ENCODE measurements at regions not wholly inside any gene's neighbourhood (a gene's known extent, or its start where the extent isn't known, plus 50 kb on each side); places are given as distances from the start of the nearest gene placed in this dataset.

DNA sequence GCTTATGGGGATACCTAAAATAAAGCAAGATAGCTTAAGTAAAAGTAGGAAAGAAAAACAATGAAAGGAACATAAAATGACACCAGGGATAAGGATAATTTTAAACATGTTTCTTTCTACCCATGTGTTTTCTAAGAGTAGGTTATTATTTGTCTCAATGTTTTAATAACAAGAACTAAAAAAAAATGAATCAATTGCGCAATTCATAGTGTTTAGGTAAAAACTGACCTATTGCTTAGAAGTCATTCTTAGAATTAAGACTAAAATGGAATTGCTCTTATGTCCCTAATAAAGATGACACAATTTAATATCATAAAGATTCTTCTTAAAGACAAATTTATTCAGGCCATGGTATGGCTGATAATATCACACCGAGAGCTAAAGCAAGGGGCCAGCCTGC lies 58.0 kb upstream of the COL24A1 start:
- Histone ChIP-seq H3K4me3 (ENCODE audit: low read depth, low read length) (no peak overlapping the region), H3K27ac (no peak overlapping the region), H3K9me3 (ENCODE audit: severe bottlenecking) (no peaks in the 10 kb centered on the region), H3K36me3 (no peaks in the 10 kb centered on the region), H3K27me3 (ENCODE audit: insufficient read depth, low read depth, severe bottlenecking) (no peaks in the 10 kb centered on the region)
- TF ChIP-seq CTCF (IDR thresholded peaks at IDR 0.05; ENCODE audit: low read depth, low read length): no peak
- DNase-seq: no peak

- no peak for TF ChIP-seq CTCF (IDR thresholded peaks at IDR 0.05; ENCODE audit: low read depth, low read length)
- Histone ChIP-seq H3K9me3 (ENCODE audit: severe bottlenecking) (no peaks in the 10 kb centered on the region), H3K4me3 (ENCODE audit: low read depth, low read length) (no peak overlapping the region), H3K27me3 (ENCODE audit: insufficient read depth, low read depth, severe bottlenecking) (no peaks in the 10 kb centered on the region), H3K27ac (no peak overlapping the region), H3K36me3 (no peaks in the 10 kb centered on the region)
- no peak for DNase-seq
These were observed 52.8 kb upstream of the COL24A1 start for GRCh38 chr1:86209346-86209745.

DNA sequence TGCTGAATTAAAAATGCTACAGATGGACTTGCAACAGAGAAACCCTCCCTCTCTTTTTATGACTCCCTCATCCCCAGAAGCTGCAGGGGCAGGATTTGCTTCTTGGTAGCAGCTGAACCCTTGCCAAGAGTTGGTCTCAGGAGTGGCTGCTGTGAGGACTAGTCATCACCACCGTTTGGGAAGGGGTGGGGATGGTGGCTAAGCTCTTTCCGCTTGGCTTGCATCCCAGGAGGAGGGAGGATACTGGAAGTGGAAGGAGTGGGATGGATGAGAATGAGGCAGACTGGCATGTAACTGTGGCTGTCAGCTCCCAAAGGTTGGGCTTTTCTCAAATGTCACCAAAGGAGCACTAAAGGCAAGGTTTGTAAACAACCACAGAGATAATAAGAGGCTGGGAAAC lies 50.8 kb upstream of the COL24A1 start:
- H3K36me3 ChIP-seq: no peaks in the 10 kb centered on the region
- no peaks in the 10 kb centered on the region for H3K9me3 ChIP-seq (ENCODE audit: severe bottlenecking)
- no peak overlapping the region for H3K27ac ChIP-seq
- H3K4me3 ChIP-seq (ENCODE audit: low read depth, low read length): no peak overlapping the region
- no peaks in the 10 kb centered on the region for H3K27me3 ChIP-seq (ENCODE audit: insufficient read depth, low read depth, severe bottlenecking)
- no peak for DNase-seq
- no peak for TF ChIP-seq CTCF (IDR thresholded peaks at IDR 0.05; ENCODE audit: low read depth, low read length)
